Ovary (tissue), 7 donors: ENCODE measurements at regions not wholly inside any gene's neighbourhood (a gene's known extent, or its start where the extent isn't known, plus 50 kb on each side); places are given as distances from the start of the nearest gene placed in this dataset.

Experiments
- DNase-seq, 5 donors: peaks; one replicate each; pipeline ENCODE4 v3.0.0-alpha.2; 2019 to 2020
- H3K27ac ChIP-seq, 2 donors: fragments of 200-600 bp; one replicate each; pipeline versions ENCODE4 v1.5.1 to v1.8.0; 2019 to 2022
- H3K27me3 ChIP-seq: fragments of 200-600 bp; one replicate; pipeline ENCODE4 v1.8.0; 2022
- H3K36me3 ChIP-seq: fragments of 200-600 bp; sonication (generic); one replicate; pipeline ENCODE4 v1.5.1; 2019
- H3K4me1 ChIP-seq: one replicate; pipeline ENCODE4 v1.8.1; 2013; ENCODE audit warnings: mild to moderate bottlenecking, moderate library complexity; ENCODE audit not compliant: insufficient read depth
- H3K4me3 ChIP-seq: fragments of 200-600 bp; sonication (generic); one replicate; pipeline ENCODE4 v1.5.1; 2017
- H3K9me3 ChIP-seq, 2 donors: fragments of 200-600 bp in 1 of 2; sonication (generic) in 1 of 2; one replicate each; pipeline versions ENCODE4 v1.5.1 to v1.8.1; 2013 to 2019; ENCODE audit warnings: mild to moderate bottlenecking in 1 of 2, moderate library complexity in 1 of 2
- CTCF ChIP-seq, 3 donors: fragments of 450-650 bp in 2 of 3; fragments of 200-600 bp in 1 of 3; IDR thresholded peaks; one replicate each; pipeline versions ENCODE4 v1.5.1 to v1.8.0; 2016 to 2022; ENCODE audit warnings: antibody characterized with exemption in 3 of 3, mild to moderate bottlenecking in 1 of 3
- EP300 ChIP-seq: sonication (generic); formaldehyde crosslinking; IDR thresholded peaks from one replicate; pipeline ENCODE4 v1.6.1; 2017; ENCODE audit warnings: antibody characterized with exemption
- POLR2A ChIP-seq: fragments of 450-650 bp; IDR thresholded peaks from one replicate; pipeline ENCODE4 v1.6.1; 2017; ENCODE audit warnings: antibody characterized with exemption, mild to moderate bottlenecking, moderate library complexity
- WGBS, 3 donors: extraction: QIAGEN DNeasy Blood & Tissue Kit in 1 of 3; methylation state at CpG; one replicate each; pipeline versions ENCODE4 v1.1.5 to v1.1.7; 2013 to 2017; 5-methylcytosine and 5-hydroxymethylcytosine counted together
- intact Hi-C, 4 donors: fragments of 100-400 bp; cut with DNase I; formaldehyde crosslinking; loops; one replicate each; pipeline versions ENCODE4 v1.11.0 to v1.15.1; 2022 to 2023
- donor health status: DM: no; HTN: no; CAD: no; lungs with moderate emphysema.
- donor health status: DM: no; HTN: no; CAD: no.
- donor health status: Bipolar disorder and iron deficiency.
- donor health status: DM: no; HTN: no; CAD: no.
- donor health status: DM: yes; HTN: yes; CAD: no.

GRCh38 chr3:106168962-106169750 lies 300.3 kb upstream of the CBLB start:
- no peak overlapping the region for H3K4me3 ChIP-seq
- TF ChIP-seq CTCF (IDR thresholded peaks at IDR 0.05) = no peak
- no peak for TF ChIP-seq EP300
- TF ChIP-seq POLR2A = no peak
- no peak overlapping the region for H3K27ac ChIP-seq
- H3K9me3 ChIP-seq = no peaks in the 10 kb centered on the region
- H3K27me3 ChIP-seq = no peaks in the 10 kb centered on the region
- DNase-seq = no peak
- H3K36me3 ChIP-seq = no peaks in the 10 kb centered on the region
- WGBS, 3 donors = 85 to 90% (median 89%) methylated on average over 5 of the region's 5 CpGs
- H3K4me1 ChIP-seq = no peaks in the 10 kb centered on the region
- intact Hi-C loops = no loop called here

- H3K4me3 ChIP-seq = no peak overlapping the region
- no peaks in the 10 kb centered on the region for H3K27me3 ChIP-seq
- WGBS, 3 donors = 32 to 43% (median 34%) methylated on average over 1 of the region's 1 CpG
- TF ChIP-seq EP300 (no peak), CTCF (IDR thresholded peaks at IDR 0.05) (no peak), POLR2A (no peak)
- intact Hi-C loops = no loop called here
- H3K36me3 ChIP-seq = no peaks in the 10 kb centered on the region
- H3K9me3 ChIP-seq = no peaks in the 10 kb centered on the region
- DNase-seq = no peak
- no peaks in the 10 kb centered on the region for H3K4me1 ChIP-seq
- H3K27ac ChIP-seq = no peak overlapping the region
Measured at GRCh38 chr3:106170636-106171035, 301.8 kb upstream of the CBLB start.

GRCh38 chr3:106172101-106172500 lies 303.3 kb upstream of the CBLB start:
- no peak for DNase-seq
- H3K4me1 ChIP-seq = no peaks in the 10 kb centered on the region
- intact Hi-C loops = no loop called here
- H3K9me3 ChIP-seq = no peaks in the 10 kb centered on the region
- 93 to 97% (median 95%) methylated on average over 4 of the region's 4 CpGs for WGBS, 3 donors
- no peak overlapping the region for H3K4me3 ChIP-seq
- no peaks in the 10 kb centered on the region for H3K36me3 ChIP-seq
- H3K27me3 ChIP-seq = no peaks in the 10 kb centered on the region
- TF ChIP-seq POLR2A (no peak), CTCF (IDR thresholded peaks at IDR 0.05) (no peak), EP300 (no peak)
- H3K27ac ChIP-seq = no peak overlapping the region

GRCh38 chr3:106172780-106173179 lies 304.0 kb upstream of the CBLB start:
- Histone ChIP-seq H3K4me1 (no peaks in the 10 kb centered on the region), H3K27me3 (no peaks in the 10 kb centered on the region), H3K27ac (no peak overlapping the region), H3K36me3 (no peaks in the 10 kb centered on the region), H3K4me3 (no peak overlapping the region), H3K9me3 (no peaks in the 10 kb centered on the region)
- intact Hi-C loops = no loop called here
- 83 to 95% (median 85%) methylated on average over 1 of the region's 1 CpG for WGBS, 3 donors
- TF ChIP-seq EP300 = no peak
- TF ChIP-seq CTCF (IDR thresholded peaks at IDR 0.05) = no peak
- no peak for TF ChIP-seq POLR2A
- DNase-seq = no peak
